ENCODE measurements at regions not wholly inside any gene's neighbourhood (a gene's known extent, or its start where the extent isn't known, plus 50 kb on each side); places are given as distances from the start of the nearest gene placed in this dataset.
A peak's percentile ranks its signal among the peaks of the same experiment; 100 is the strongest.

- intact Hi-C loops (cut with micrococcal nuclease): no loop called here
- Mint-ChIP-seq H3K36me3 (ENCODE audit: low read depth) (no peaks in the 10 kb centered on the region), H3K4me3 (no peak overlapping the region)
Measured at GRCh38 chr1:30381671-30382365, 341.6 kb downstream of the MATN1 start.

DNA sequence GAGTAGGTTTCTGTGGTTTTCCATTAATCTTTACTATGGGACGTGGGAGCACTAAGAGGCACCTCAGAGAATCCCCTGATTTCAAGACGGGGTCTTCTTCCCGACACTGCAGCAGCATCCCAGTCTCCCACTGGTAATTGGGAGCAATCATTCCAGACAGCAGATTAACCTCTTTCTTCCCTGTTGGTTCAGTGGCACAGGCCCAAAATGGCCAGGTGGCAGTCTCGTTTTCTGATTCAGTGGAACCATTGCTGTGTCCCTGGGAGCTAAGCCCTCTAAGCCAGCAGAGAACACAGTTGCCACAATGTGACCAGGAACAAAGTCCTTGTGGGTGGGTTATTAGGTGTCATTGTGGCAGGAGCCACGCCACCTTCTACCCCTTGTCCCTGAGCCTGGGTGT is 342.1 kb downstream of the MATN1 start:
- DNase-seq (ENCODE audit: low spot score): no peak
- H3K36me3 Mint-ChIP-seq (ENCODE audit: low read depth): no peaks in the 10 kb centered on the region
- no peak overlapping the region for H3K4me3 Mint-ChIP-seq
- no peaks in the 10 kb centered on the region for H3K4me1 Mint-ChIP-seq (ENCODE audit: low read depth)
- intact Hi-C loops (cut with micrococcal nuclease): no loop called here
- H3K9me3 Mint-ChIP-seq: no peaks in the 10 kb centered on the region
- no peak overlapping the region for H3K27ac Mint-ChIP-seq
- no peaks in the 10 kb centered on the region for H3K27me3 Mint-ChIP-seq (ENCODE audit: insufficient read depth)

More at GRCh38 chr1:30381671-30382365, 341.6 kb downstream of the MATN1 start:
- H3K27ac Mint-ChIP-seq: no peak overlapping the region
- DNase-seq (ENCODE audit: low spot score): no peak
- no peaks in the 10 kb centered on the region for H3K27me3 Mint-ChIP-seq (ENCODE audit: insufficient read depth)
- no peaks in the 10 kb centered on the region for H3K9me3 Mint-ChIP-seq
- no peaks in the 10 kb centered on the region for H3K4me1 Mint-ChIP-seq (ENCODE audit: low read depth)

GRCh38 chr1:30380625-30380984 is 342.8 kb downstream of the MATN1 start:
- intact Hi-C loops (cut with micrococcal nuclease): loop anchor here (1.0 kb wide), 1 partner anchor 1144 kb away; the partner anchor contains the start of gene PTPRU
- Mint-ChIP-seq H3K27me3 (ENCODE audit: insufficient read depth) (no peaks in the 10 kb centered on the region), H3K27ac (no peak overlapping the region), H3K36me3 (ENCODE audit: low read depth) (no peaks in the 10 kb centered on the region), H3K4me1 (ENCODE audit: low read depth) (no peaks in the 10 kb centered on the region), H3K4me3 (no peak overlapping the region), H3K9me3 (no peaks in the 10 kb centered on the region)
- DNase-seq (ENCODE audit: low spot score): no peak

DNA sequence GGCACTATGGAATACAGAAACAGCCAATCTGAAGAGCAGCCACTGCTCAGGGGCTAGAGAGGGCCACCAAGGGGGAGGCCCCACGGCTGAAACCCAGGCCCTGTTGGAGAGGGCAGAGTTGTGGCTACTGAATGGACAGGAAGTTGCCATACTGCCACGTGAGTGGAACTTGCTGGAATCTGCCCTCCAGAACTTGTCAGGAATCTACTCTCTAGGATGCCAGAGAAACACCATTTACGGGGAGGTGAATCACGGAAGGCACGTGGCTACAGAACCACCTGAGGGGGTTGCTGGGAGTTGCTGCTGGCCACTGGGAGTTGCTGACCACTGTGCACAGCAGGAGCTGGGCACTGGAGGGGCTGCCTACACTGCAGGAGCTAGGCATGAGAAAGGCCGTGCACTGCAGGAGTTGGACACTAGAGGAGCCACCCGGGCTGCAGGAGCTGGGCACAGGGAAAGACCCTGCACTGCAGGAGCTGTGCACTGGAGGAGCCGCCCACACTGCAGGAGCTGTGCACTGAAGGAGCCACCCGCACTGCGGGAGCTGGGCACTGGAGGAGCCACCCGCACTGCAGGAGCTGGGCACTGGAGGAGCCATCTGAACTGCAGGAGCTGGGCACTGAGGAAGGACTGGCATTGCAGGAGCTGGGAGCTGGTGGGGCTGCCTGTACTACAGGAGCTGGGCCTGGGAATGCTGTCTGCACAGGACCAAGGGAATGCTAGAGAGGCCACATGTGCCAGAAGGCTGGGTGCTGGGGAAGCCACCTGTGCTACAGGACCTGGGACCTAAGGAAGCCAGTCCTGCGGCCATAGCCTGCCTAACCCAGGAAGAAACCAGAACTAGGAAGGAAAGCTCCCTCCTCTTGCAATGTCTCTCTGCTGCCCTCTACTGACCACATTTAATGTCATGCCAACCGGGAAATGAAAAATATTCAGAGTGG is 343.4 kb downstream of the MATN1 start:
- H3K27me3 Mint-ChIP-seq (ENCODE audit: insufficient read depth): no peaks in the 10 kb centered on the region
- intact Hi-C loops (cut with micrococcal nuclease): loop anchor here (1.0 kb wide), 1 partner anchor 1144 kb away; the partner anchor contains the start of gene PTPRU
- no peak overlapping the region for H3K4me3 Mint-ChIP-seq
- H3K9me3 Mint-ChIP-seq: no peaks in the 10 kb centered on the region
- no peaks in the 10 kb centered on the region for H3K36me3 Mint-ChIP-seq (ENCODE audit: low read depth)
- no peak overlapping the region for H3K27ac Mint-ChIP-seq
- H3K4me1 Mint-ChIP-seq (ENCODE audit: low read depth): no peaks in the 10 kb centered on the region
- DNase-seq (ENCODE audit: low spot score): peak; percentile 41

DNA sequence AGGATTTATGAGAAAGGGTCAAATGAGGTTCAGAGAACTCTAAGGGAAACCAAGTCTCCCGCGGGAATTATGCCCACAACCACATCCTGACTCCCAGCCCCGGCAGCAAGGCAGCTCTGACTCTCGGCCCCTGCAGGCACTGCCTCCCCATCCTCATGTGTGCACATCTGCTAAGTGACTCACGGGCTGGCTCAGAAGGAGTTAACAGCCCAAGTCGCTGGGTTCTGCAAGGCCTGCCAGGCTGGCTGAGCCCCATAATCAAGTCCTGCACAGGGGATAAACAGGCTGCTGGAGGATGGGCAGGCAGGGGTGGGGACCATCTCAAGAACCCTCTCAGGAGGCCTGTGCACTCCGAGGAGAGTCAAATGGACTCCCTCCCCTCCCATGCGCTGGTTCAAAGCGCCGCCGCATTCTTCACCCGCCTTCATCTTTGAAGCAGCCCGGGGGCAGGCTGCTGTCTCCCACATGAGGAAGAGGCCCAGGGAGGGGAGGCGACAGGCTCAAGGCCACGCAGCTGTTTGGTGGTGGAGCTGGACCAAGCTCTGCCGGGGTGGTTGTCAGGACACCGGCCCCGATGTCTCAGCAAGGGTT is 344.3 kb downstream of the MATN1 start:
- DNase-seq (ENCODE audit: low spot score): no peak
- Mint-ChIP-seq H3K27me3 (ENCODE audit: insufficient read depth) (no peaks in the 10 kb centered on the region), H3K9me3 (no peaks in the 10 kb centered on the region), H3K27ac (no peak overlapping the region), H3K4me3 (no peak overlapping the region), H3K36me3 (ENCODE audit: low read depth) (no peaks in the 10 kb centered on the region), H3K4me1 (ENCODE audit: low read depth) (no peaks in the 10 kb centered on the region)
- intact Hi-C loops (cut with micrococcal nuclease): no loop called here

DNA sequence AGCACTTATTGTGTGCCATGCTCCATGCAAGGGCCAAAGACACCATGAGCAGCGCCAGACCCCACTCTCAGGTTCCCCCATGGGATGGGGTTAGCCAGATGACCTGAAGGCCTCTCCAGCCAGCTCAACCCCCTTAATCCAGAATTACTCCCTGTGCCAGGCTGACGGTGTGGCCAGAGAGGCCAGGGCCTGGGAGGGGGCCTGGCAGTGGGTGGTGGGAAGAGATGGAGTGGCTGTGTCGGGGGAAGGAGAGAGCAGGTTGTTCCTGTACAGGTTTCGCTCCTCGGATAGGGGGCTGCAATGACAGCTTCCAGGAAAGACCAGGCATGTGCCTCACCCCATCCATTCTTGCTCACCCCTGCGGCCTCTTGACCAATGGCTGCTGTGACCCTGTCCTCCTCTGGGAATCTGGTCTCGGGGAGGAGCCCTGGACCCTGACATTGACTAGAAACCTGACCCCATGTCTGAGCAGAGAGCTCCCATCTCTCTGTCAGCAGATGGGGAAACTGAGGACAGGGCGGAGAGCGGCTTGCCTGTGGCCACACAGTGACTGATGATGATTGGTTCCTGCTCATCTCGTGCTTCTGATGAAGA is 345.3 kb downstream of the MATN1 start:
- Mint-ChIP-seq H3K27ac (no peak overlapping the region), H3K36me3 (ENCODE audit: low read depth) (no peaks in the 10 kb centered on the region), H3K27me3 (ENCODE audit: insufficient read depth) (no peaks in the 10 kb centered on the region), H3K4me1 (ENCODE audit: low read depth) (no peaks in the 10 kb centered on the region), H3K4me3 (no peak overlapping the region), H3K9me3 (no peaks in the 10 kb centered on the region)
- intact Hi-C loops (cut with micrococcal nuclease): no loop called here
- no peak for DNase-seq (ENCODE audit: low spot score)

DNA sequence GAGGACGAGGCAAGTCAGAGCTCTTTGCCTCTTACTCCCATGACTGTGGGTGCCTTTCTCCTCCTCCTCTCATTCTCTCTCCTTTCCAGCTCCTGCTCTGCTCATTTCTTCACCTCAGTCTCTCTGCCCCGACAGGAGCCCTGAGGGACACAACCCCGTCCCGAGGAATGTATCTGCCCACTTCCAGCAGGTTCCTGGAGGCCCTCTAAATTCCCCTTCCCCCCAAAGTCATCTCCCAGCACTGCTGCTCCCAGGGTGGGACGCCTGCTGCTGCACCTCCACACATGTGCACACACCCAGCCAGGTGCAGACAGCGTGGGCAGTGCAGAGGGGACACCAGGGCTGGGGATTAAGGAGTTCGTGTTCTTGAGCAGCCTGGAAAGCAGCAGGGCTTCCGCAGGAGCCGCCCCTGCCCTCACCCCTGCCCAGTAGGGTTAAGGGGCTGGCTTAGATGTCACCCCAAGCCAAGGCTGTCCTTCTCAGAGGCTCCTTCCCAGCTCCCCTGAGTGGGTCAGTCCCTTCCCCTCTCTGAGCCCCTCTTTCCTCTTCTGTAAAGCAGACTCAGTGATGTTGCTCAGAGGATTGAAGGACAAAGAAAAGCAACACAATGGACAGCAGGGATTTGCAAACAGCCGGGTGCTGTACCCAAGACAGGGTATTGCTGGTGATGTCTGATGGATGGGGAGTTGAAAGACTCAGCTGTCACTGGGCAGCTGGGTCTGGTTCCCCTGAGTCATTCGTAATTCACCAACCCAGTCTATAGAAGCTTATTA is 346.0 kb downstream of the MATN1 start:
- H3K27me3 Mint-ChIP-seq (ENCODE audit: insufficient read depth): no peaks in the 10 kb centered on the region
- no peak for DNase-seq (ENCODE audit: low spot score)
- no peaks in the 10 kb centered on the region for H3K9me3 Mint-ChIP-seq
- intact Hi-C loops (cut with micrococcal nuclease): no loop called here
- H3K4me1 Mint-ChIP-seq (ENCODE audit: low read depth): no peaks in the 10 kb centered on the region
- H3K27ac Mint-ChIP-seq: no peak overlapping the region
- H3K36me3 Mint-ChIP-seq (ENCODE audit: low read depth): no peaks in the 10 kb centered on the region
- no peak overlapping the region for H3K4me3 Mint-ChIP-seq

DNA sequence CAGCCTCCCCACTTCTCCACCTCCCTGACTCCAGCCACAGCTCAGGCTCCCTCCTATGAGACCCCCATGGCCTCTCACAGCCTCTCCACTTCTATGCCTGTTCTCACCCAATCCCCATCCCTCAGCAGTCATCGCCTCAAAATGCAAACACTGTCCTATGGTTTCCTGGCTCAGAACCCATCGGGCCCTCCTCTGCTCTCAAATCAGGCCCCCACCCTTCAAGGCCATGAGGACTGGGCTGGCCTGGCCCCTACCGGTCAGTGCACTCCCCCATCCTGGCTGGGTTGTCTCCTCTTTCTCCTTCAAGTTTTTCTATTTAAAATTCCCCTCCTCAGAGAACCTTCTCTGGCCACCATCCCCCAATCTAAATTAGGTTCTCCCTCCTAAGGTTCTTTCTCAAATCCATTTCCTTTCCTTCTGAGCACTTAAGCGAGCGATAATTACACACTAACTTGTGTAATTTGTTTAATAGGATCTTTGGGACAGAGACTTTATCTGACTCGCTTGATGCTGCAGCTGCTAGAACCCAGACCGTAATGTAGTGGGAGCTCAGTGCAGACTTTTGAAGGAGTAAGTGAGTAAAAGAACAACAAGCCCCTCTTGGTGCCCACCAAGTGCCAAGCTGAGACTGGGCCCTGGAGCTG is 347.2 kb downstream of the MATN1 start:
- no peak overlapping the region for H3K27ac Mint-ChIP-seq
- DNase-seq (ENCODE audit: low spot score): no peak

GRCh38 chr1:30375156-30375555 is 348.2 kb downstream of the MATN1 start:
- Mint-ChIP-seq H3K4me3 (no peak overlapping the region), H3K27ac (no peak overlapping the region), H3K36me3 (ENCODE audit: low read depth) (no peaks in the 10 kb centered on the region), H3K9me3 (no peaks in the 10 kb centered on the region), H3K4me1 (ENCODE audit: low read depth) (no peaks in the 10 kb centered on the region), H3K27me3 (ENCODE audit: insufficient read depth) (no peaks in the 10 kb centered on the region)
- intact Hi-C loops (cut with micrococcal nuclease): no loop called here
- no peak for DNase-seq (ENCODE audit: low spot score)

More for the DNA sequence above, 347.2 kb downstream of the MATN1 start:
- intact Hi-C loops (cut with micrococcal nuclease): no loop called here
- H3K36me3 Mint-ChIP-seq (ENCODE audit: low read depth): no peaks in the 10 kb centered on the region
- H3K4me1 Mint-ChIP-seq (ENCODE audit: low read depth): no peaks in the 10 kb centered on the region
- H3K9me3 Mint-ChIP-seq: no peaks in the 10 kb centered on the region
- no peaks in the 10 kb centered on the region for H3K27me3 Mint-ChIP-seq (ENCODE audit: insufficient read depth)
- no peak overlapping the region for H3K4me3 Mint-ChIP-seq

DNA sequence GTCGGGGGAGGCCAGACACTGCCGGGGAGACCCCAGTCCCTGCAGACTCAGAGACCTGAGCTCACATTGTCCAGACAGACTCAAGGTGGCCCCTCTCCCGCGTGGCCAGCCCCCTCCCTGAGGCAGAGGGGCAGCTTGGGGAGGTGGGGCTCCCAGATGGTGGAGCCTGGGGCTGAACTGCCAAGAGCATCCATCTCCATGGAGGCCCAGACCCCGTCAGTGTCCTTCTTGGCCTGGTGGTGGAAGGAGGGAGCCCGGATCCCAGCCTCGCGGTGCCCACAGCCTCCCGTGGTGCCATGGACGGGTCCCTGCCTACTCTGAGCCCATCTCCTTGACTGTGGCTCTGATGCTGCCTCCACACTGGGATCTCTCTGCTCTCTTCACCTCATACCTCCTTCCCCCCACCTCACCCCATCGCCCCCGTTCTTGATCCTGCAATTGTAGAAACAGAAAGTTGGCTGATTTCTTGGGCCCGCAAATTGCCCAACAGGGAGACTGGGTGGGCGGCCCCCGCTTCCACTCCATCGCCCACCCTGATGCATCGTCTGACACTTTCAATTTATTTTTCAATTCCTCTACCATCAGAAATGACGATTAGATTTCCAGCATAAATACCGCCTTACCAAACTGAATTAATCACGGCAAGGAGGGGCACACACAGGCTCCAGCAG is 348.9 kb downstream of the MATN1 start:
- no peak overlapping the region for H3K27ac Mint-ChIP-seq
- no peaks in the 10 kb centered on the region for H3K27me3 Mint-ChIP-seq (ENCODE audit: insufficient read depth)
- H3K36me3 Mint-ChIP-seq (ENCODE audit: low read depth): no peaks in the 10 kb centered on the region
- no peak for DNase-seq (ENCODE audit: low spot score)
- intact Hi-C loops (cut with micrococcal nuclease): no loop called here
- no peaks in the 10 kb centered on the region for H3K4me1 Mint-ChIP-seq (ENCODE audit: low read depth)
- H3K9me3 Mint-ChIP-seq: no peaks in the 10 kb centered on the region
- no peak overlapping the region for H3K4me3 Mint-ChIP-seq

- H3K36me3 Mint-ChIP-seq (ENCODE audit: low read depth): no peaks in the 10 kb centered on the region
- H3K4me3 Mint-ChIP-seq: no peak overlapping the region
- H3K27ac Mint-ChIP-seq: no peak overlapping the region
- no peaks in the 10 kb centered on the region for H3K9me3 Mint-ChIP-seq
- intact Hi-C loops (cut with micrococcal nuclease): no loop called here
- DNase-seq (ENCODE audit: low spot score): no peak
- H3K27me3 Mint-ChIP-seq (ENCODE audit: insufficient read depth): no peaks in the 10 kb centered on the region
- H3K4me1 Mint-ChIP-seq (ENCODE audit: low read depth): no peaks in the 10 kb centered on the region
Measured at GRCh38 chr1:30373471-30374399, 349.6 kb downstream of the MATN1 start.

All from activated T-helper 1 cell treated with anti-CD3 and anti-CD28 coated beads, Interleukin-12 subunit alpha, Interleukin-12 subunit beta, Interleukin-2, Interleukin-4 antibody, amounts not matched to agents 30 ng/mL and 10 ng/mL and 1 ng/mL, durations not matched to agents 14 hours and 24 hours and 36 hours (primary cell).